ENCODE measurements at regions not wholly inside any gene's neighbourhood (a gene's known extent, or its start where the extent isn't known, plus 50 kb on each side); places are given as distances from the start of the nearest gene placed in this dataset.
"Not testable (repeated sequence)": the region's sequence is repeated elsewhere in the genome, so short reads cannot be mapped to it uniquely, and the experiment has no call there.

- FAIRE-seq, result not testable (repeated sequence)
Observed at GRCh38 chr14:106714446-106715428, 1188.4 kb downstream of the TMEM121 start.

DNA sequence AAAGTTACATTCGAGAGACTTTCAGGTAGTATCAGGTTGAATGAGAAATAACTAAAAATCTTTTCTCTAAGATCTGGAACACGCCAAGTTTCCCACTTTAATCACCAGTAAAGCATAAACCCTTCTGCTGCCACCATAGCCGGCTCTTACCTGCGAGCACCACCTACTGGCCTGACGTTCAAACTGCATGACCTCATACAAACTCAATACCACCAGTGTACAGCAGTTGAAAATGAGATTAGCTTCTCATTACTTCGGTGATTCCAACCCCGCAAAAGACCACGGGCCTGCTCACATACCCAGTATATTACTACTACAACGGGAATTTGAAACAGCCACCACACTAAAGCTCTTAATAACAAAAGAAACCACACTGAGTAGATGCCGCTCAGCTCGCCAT is 1191.2 kb downstream of the TMEM121 start:
- peak; percentile 51 for FAIRE-seq

DNA sequence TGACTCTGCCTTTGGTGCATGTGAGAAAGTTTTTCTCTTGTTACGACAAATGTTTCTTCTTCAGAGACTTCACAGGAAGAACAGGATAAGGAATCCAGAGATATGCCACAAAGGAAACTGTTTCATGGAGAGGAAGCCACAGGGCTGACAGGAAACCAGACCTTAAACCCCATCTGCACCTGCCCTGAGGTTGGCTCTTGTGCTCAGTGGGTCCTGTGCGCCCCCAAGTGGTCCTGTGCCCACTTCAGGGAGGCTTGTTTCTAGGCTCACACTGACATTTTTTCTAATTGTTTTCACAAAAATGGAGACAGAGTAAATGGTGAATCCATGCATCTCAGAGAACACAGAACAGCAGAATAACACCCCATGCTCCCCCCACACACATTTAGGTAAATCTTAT is 1193.5 kb downstream of the TMEM121 start:
- not testable (repeated sequence) for FAIRE-seq

- FAIRE-seq, result not testable (repeated sequence)
Observed at GRCh38 chr14:106721926-106722325, 1195.5 kb downstream of the TMEM121 start.

DNA sequence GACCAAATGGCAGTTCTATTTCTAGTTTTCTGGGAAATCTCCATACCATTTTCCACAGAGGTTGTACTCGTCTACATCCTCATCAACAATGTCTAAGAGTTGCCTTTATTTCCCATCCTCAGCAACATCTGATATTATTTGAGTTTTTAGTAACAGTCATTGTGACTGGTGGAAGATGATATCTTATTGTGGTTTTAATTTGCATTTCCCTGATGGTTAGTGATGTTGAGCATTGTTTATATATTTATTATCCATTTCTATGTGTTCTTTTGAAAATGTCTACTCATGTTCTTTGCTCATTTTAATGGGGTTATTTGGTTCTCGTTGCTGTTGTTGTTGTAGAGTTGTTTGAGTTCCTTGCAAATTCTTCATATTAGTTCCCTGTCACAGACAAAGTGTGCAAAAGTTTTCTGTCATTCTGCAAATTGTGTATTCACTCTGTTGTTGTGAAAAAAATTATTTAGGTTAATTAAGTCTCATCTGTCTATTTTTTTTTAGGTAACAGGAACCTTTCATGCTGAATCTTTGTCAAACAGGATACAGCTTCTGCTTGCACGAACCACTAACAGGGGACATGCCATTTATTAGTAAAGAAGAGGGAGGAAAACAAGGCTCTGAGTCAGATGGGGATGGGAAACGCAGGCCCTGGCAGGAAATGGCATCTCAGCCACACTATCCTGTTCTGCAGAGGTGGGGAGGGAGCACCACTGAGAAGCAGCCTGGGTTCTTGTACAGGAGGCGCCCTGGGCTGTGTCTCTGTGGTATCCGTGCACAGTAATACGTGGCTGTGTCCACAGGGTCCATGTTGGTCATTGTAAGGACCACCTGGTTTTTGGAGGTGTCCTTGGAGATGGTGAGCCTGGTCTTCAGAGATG is 1196.7 kb downstream of the TMEM121 start:
- not testable (repeated sequence) for FAIRE-seq

GRCh38 chr14:106727962-106728361 is 1201.6 kb downstream of the TMEM121 start:
- FAIRE-seq, result not testable (repeated sequence)

DNA sequence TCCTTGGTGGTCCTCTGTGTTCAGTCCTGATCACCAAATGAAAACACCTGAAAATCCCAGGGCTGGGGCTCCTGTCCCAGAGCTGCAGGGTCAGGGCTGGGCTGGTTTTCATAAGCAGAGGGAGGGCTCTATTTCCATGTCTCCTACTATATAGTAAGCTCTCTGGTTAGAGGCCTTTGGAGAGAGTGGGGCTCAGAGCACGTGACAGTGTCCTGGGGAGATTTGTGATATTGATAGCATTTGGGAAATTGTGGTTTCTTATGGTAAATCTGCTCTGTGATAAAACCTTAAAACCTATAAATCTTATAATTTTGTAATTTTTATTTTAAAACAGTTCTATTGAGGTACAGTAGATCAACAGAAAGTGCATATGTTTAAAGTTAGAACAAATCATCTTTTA is 1202.2 kb downstream of the TMEM121 start:
- no peak for FAIRE-seq

DNA sequence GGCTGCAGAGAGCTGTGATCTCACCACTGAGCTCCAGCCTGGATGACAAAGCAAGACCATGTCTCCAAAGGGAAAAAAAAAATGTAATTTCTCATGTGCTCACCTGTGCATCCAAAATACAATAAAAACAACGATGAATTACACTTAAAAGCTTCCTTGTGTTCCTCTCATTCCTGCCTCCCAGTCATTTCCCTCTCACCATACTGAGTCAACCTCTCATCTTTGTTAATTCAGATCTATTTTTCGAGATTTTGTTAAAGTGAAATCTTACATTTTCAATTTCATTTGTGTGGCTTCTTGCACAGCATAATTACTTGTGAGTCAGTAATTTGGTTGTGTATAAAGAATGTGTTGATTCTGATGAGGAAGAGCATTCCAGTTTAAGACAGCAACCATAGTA is 1203.2 kb downstream of the TMEM121 start:
- FAIRE-seq, result no peak

DNA sequence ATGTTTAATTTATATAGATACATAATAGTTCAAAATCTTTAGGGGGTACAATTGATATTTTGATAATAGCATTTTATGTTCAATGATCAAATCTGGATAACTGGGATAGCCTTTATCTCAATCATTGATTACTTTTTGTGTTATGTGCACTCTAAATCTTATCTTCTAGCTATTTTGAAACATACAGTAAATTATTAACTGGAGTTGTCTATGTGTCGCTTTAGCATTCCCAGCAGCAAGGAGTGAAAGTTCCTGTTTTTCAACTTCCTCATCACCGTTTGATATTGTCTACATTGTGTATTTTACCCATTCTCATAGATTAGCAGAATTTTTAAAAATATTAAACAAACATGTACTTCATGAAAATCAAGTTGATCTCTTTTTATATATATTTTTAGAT is 1207.4 kb downstream of the TMEM121 start:
- no peak for FAIRE-seq

DNA sequence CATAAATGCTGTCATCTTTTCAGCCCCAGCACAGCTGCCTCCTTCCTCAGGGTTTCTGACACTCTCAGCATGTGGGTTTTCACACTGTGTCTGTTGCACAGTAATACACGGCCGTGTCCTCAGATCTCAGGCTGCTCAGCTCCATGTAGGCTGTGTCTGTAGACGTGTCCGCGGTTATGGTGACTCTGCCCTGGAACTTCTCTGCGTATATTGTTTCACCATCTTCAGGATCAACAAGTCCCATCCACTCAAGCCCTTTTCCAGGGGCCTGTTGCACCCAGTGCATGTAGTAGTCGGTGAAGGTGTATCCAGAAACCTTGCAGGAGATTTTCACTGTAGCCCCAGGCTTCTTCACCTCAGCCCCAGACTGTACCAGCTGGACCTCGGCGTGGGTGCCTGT is 1210.6 kb downstream of the TMEM121 start:
- FAIRE-seq, result no peak

DNA sequence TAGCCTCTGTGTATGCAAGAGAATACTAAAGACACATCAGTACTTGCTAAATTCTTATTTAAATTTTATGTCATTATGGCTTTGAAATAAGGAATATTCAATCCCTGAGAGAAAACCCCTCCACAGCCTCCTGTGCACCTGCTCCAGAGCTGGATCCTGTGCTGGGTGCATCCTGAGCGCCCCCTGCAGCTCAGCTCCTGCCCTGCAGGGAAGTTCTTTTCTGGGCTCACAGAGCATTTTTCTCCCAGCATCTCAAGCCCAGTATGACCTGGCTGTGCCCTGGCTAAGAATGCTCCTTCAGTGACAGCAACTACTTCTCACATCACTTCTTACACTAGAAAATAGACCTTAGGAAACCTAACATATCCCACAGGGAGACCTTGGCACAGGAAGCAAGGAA is 1211.7 kb downstream of the TMEM121 start:
- no peak for FAIRE-seq

DNA sequence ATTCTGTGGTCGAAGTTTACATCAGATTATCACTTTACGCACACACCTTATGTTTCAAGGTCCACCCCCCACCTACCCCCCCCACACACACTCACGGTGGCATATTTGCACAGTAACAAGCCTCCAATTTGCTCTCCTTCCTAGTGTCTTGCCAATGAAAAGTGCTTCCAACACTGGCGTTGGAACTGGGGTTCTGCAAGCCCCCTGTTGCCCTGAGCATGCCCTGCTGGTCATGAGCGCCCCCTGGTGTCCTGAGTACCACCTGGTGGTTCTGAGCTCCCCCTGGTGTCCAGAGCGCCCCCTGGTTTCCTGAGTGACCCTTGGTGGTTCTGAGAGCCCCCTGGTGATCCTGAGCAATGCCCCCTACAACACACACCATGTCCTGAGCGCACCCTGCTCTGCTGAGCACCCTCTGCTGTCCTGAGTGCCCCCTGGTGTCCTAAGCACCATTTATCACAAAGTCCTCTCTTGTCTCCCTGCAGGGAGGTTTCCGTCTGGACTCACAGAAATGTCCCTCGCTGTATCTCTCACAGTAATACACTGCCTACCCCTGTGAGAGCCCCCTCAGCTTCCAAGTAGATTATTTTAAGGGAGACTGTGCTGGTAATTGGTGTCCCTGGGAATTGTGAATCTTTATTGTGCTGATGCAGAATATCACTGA is 1212.3 kb downstream of the TMEM121 start:
- FAIRE-seq, result not testable (repeated sequence)

- FAIRE-seq, result not testable (repeated sequence)
Observed at GRCh38 chr14:106741086-106741827, 1214.9 kb downstream of the TMEM121 start.

DNA sequence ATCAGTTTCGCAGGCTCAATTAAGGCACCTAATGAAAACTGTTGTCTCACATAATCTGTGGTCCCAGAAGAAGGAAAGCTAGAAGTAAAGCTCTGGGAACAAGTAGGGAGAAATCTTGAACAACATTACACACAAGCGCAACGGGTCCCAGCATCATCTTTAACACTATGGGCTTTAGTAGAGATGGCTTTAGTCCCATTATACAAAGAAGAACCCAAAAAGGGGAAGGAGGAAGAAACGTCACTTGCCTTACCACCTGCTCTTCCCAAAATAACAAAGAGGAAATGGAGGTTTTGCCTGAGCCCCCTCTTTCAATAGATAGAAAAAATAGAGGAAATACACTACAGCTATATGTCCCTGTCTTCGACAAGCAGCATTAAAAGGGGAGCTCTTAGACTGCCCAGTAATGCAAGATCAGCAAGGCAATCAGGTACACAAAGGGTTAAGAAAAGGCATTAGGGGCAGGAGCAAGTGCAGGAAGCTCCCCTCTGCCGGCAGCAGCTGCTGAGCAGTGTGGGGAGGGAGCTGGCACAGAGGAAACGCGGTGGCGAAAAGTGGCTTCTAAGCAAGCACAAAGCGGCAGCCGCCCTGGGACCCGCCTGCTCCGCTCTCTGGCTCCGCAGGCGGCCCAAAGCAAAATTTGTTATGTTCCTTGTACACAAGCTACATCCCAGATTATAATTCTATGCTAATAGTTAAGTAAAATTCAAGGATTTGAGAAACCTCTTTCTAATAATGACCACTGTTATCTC is 1218.8 kb downstream of the TMEM121 start:
- FAIRE-seq, result not testable (repeated sequence)

DNA sequence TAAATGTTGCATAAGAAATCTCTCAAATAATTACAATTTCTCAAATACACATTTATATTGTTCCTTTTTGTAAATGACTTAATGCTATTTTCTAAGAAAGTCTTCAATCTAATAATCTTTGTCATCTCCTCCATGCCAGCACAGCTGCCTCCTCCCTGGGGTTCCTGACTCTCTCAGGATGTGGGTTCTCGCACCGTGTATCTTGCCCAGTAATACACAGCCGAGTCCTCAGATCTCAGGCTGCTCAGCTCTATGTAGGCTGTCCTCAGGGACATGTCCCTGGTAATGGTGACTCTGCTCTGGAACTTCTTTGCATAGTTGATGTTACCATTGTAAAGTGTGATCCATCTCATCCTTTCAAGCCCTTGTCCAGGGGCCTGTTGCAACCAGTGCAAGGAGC is 1223.7 kb downstream of the TMEM121 start:
- FAIRE-seq, result not testable (repeated sequence)

DNA sequence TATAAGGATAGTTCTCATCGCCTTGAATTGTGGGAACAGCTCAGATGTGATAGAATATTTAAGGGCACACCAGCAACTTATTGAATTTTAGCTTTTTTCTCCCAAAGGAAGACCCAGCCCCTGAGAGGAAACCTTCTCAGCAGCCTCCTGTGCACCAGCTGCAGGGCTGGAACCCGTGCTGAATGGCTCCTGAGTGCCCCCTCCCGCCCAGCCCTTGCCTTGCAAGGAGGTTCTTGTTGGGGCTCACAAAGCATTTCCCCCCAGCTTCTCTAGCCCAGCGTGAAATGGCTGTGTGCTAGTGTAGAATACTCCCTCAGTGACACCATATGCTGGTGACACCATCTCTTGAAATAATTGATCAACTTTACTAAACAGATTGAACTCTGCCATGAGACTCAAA is 1227.4 kb downstream of the TMEM121 start:
- not testable (repeated sequence) for FAIRE-seq

DNA sequence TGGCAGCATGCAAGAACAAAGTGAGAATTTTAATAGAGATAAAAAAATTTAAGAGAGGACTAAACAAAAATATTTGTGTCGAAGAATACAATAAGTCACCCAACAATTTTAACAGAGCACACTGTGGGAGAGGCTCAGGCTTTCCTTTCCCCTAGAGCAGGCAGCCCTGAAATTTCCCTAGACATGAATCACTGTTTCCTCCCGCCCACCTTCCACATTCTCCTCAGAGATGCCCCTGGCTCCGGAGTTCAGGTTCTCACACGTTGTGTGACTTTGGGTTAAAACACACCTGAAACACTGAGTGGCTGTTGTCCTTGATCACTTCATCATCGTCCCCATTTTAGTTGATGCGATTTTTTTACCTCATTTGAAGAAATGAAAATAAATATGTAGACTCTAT is 1231.1 kb downstream of the TMEM121 start:
- FAIRE-seq, result not testable (repeated sequence)

DNA sequence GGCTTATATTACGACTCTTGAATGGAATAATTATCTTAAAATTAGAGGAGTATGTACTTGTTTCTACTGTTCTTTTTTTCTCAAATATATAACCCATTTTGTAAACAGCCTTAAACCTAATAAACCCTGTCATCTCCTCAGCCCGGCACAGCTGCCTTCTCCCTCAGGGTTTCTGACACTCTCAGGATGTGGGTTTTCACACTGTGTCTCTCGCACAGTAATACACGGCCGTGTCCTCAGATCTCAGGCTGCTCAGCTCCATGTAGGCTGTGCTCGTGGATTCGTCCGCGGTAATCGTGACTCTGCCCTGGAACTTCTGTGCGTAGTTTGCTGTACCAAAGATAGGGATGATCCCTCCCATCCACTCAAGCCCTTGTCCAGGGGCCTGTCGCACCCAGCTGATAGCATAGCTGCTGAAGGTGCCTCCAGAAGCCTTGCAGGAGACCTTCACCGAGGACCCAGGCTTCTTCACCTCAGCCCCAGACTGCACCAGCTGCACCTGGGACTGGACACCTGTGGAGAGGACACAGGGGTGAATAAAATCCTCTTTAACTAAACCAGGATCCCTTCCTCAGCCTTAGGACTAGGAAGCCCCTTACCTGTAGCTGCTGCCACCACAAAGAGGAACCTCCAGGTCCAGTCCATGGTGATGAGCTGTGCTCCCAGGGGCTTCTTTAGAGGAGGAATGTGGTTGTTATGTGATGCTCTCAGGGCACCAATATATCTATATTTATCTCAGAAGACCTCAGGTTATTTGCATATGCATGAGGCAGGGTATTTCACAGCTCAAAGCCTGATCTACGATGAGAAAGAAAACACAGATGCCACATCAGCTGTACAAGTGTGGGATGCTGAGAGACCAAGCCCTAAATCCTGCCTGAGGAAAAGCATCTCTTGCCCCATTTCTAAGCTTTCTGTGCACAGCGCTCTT is 1235.8 kb downstream of the TMEM121 start:
- FAIRE-seq, result not testable (repeated sequence)

- FAIRE-seq, result peak; percentile 96
Observed at GRCh38 chr14:106764968-106765369, 1238.6 kb downstream of the TMEM121 start.

GRCh38 chr14:106766145-106766544 is 1239.8 kb downstream of the TMEM121 start:
- no peak for FAIRE-seq

All from A204.1 (cell line).